ENCODE measurements at regions not wholly inside any gene's neighbourhood (a gene's known extent, or its start where the extent isn't known, plus 50 kb on each side); places are given as distances from the start of the nearest gene placed in this dataset.

DNA sequence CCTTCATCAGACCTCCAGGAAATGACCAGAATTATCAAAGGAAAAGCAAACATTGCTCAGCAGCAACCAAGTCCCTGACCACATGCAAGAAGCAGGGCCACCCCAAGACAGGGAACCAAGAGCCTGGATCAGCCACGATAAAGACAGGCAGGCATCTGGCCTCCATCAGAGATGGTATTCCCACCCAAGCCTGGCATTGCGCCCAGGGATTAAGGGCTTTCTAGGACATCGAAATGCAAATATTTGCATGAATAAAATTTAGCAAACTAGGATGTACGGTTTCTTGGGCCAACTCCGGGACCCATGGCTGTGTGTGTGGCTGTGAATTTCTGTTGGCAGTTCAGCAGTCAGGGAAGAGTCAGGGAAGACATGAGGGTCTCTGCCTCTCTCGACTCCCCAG is 241.4 kb upstream of the DYNLRB2 start:
- TF ChIP-seq, protein P1, sequence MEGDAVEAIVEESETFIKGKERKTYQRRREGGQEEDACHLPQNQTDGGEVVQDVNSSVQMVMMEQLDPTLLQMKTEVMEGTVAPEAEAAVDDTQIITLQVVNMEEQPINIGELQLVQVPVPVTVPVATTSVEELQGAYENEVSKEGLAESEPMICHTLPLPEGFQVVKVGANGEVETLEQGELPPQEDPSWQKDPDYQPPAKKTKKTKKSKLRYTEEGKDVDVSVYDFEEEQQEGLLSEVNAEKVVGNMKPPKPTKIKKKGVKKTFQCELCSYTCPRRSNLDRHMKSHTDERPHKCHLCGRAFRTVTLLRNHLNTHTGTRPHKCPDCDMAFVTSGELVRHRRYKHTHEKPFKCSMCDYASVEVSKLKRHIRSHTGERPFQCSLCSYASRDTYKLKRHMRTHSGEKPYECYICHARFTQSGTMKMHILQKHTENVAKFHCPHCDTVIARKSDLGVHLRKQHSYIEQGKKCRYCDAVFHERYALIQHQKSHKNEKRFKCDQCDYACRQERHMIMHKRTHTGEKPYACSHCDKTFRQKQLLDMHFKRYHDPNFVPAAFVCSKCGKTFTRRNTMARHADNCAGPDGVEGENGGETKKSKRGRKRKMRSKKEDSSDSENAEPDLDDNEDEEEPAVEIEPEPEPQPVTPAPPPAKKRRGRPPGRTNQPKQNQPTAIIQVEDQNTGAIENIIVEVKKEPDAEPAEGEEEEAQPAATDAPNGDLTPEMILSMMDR (conservative IDR thresholded peaks at IDR 0.05; ENCODE audit: low read length) = no peak
- no peak for TF ChIP-seq EZH2phosphoT487 (IDR thresholded peaks at IDR 0.05; ENCODE audit: borderline replicate concordance)
